ENCODE measurements at regions not wholly inside any gene's neighbourhood (a gene's known extent, or its start where the extent isn't known, plus 50 kb on each side); places are given as distances from the start of the nearest gene placed in this dataset.

DNA sequence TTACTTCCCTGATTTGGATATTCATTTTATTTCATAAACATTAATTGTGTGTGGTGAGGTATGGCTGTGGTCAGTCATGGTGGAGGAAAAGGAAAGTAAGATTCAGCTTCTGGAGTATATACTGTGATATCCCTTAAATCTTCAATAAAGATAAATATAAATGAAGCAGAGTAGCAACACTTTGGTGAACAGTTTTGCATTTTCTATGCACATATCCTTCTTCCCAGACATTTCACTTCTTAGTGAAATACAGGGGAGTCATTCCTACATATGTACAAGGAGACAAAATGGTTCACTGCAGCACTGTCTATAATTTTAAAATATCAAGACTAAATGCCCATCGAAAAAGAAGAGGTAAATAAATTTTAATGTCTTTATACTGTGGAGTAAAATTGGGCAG, 61.3 kb downstream of the DISP1 start:
- no peak for DNase-seq (ENCODE audit: low read depth, low spot score)
- no peaks in the 10 kb centered on the region for H3K4me1 ChIP-seq (ENCODE audit: control insufficient read depth, extremely low read depth, insufficient read depth, low read length)
- no peak overlapping the region for H3K4me3 ChIP-seq (ENCODE audit: control insufficient read depth in 2 of 3, extremely low read depth in 1 of 3, insufficient read depth in 2 of 3, low read depth in 1 of 3, low read length in 3 of 3)
- H3K27me3 ChIP-seq (ENCODE audit: control insufficient read depth, extremely low read depth, insufficient read depth, low read length), result no peaks in the 10 kb centered on the region
- no peaks in the 10 kb centered on the region for H4K20me1 ChIP-seq (ENCODE audit: control insufficient read depth, extremely low read depth, insufficient read depth, low read length)
- H3K9ac ChIP-seq (ENCODE audit: control insufficient read depth, extremely low read depth, insufficient read depth, low read length), result no peak overlapping the region
- no peak overlapping the region for H3K27ac ChIP-seq (ENCODE audit: control insufficient read depth, insufficient read depth, low read length)
- dilution Hi-C loops (cut with MboI; ENCODE audit: extremely low pct_ligation_motif_present, low sequenced_read_pairs), result no loop called here
- no peak for FAIRE-seq
- no peaks in the 10 kb centered on the region for H3K79me2 ChIP-seq (ENCODE audit: control insufficient read depth, insufficient read depth, low read length)
- H3K36me3 ChIP-seq (ENCODE audit: control insufficient read depth in 2 of 2, extremely low read depth in 1 of 2, insufficient read depth in 2 of 2, low read length in 2 of 2), result no peaks in the 10 kb centered on the region
- TF ChIP-seq, protein P1, sequence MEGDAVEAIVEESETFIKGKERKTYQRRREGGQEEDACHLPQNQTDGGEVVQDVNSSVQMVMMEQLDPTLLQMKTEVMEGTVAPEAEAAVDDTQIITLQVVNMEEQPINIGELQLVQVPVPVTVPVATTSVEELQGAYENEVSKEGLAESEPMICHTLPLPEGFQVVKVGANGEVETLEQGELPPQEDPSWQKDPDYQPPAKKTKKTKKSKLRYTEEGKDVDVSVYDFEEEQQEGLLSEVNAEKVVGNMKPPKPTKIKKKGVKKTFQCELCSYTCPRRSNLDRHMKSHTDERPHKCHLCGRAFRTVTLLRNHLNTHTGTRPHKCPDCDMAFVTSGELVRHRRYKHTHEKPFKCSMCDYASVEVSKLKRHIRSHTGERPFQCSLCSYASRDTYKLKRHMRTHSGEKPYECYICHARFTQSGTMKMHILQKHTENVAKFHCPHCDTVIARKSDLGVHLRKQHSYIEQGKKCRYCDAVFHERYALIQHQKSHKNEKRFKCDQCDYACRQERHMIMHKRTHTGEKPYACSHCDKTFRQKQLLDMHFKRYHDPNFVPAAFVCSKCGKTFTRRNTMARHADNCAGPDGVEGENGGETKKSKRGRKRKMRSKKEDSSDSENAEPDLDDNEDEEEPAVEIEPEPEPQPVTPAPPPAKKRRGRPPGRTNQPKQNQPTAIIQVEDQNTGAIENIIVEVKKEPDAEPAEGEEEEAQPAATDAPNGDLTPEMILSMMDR (optimal IDR thresholded peaks at IDR 0.05 in 1 of 3, IDR thresholded peaks at IDR 0.05 in 1 of 3, conservative IDR thresholded peaks at IDR 0.05 in 1 of 3; ENCODE audit: extremely low read depth in 1 of 3, insufficient read depth in 2 of 3, low read length in 3 of 3), result no peak
- TF ChIP-seq EZH2 (IDR thresholded peaks at IDR 0.05; ENCODE audit: low read length), result no peak
- H3K4me2 ChIP-seq (ENCODE audit: control insufficient read depth, extremely low read depth, insufficient read depth, low read depth, low read length), result no peak overlapping the region
- no peaks in the 10 kb centered on the region for H3K9me3 ChIP-seq (ENCODE audit: control insufficient read depth, low read depth, low read length)
- H2AFZ ChIP-seq (ENCODE audit: control insufficient read depth, low read length), result no peak overlapping the region
- H3K9me1 ChIP-seq (ENCODE audit: control insufficient read depth, extremely low read depth, insufficient read depth, low read length), result no peaks in the 10 kb centered on the region

DNA sequence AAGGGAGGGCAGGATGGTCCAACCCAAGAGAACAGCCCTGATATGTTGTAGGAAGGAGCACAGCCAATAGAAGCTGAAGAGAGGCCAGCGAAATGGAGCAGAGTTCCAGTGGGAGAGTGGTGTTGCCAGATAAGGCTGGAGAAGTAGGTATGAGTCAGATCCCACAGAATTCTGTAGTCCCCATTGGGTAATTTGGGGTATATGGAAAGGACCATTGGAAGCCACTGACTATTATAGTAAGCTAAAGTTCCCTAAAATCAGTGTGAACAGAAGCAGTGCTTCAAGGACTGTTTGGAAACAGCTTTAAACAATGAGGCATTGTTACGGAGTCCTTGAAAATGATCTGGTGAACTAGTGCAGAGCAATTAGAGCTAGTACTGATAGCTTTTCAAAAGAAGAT, 63.0 kb downstream of the DISP1 start:
- no peak overlapping the region for H3K4me3 ChIP-seq (ENCODE audit: control insufficient read depth in 2 of 3, extremely low read depth in 1 of 3, insufficient read depth in 2 of 3, low read depth in 1 of 3, low read length in 3 of 3)
- no peaks in the 10 kb centered on the region for H3K9me1 ChIP-seq (ENCODE audit: control insufficient read depth, extremely low read depth, insufficient read depth, low read length)
- no peaks in the 10 kb centered on the region for H3K9me3 ChIP-seq (ENCODE audit: control insufficient read depth, low read depth, low read length)
- TF ChIP-seq, protein P1 (optimal IDR thresholded peaks at IDR 0.05 in 1 of 3, IDR thresholded peaks at IDR 0.05 in 1 of 3, conservative IDR thresholded peaks at IDR 0.05 in 1 of 3; ENCODE audit: extremely low read depth in 1 of 3, insufficient read depth in 2 of 3, low read length in 3 of 3), result no peak
- TF ChIP-seq EZH2 (IDR thresholded peaks at IDR 0.05; ENCODE audit: low read length), result no peak
- H3K27ac ChIP-seq (ENCODE audit: control insufficient read depth, insufficient read depth, low read length), result no peak overlapping the region
- FAIRE-seq (no peak), DNase-seq (ENCODE audit: low read depth, low spot score) (no peak)
- no peaks in the 10 kb centered on the region for H4K20me1 ChIP-seq (ENCODE audit: control insufficient read depth, extremely low read depth, insufficient read depth, low read length)
- no peak overlapping the region for H3K9ac ChIP-seq (ENCODE audit: control insufficient read depth, extremely low read depth, insufficient read depth, low read length)
- no peak overlapping the region for H2AFZ ChIP-seq (ENCODE audit: control insufficient read depth, low read length)
- H3K36me3 ChIP-seq (ENCODE audit: control insufficient read depth in 2 of 2, extremely low read depth in 1 of 2, insufficient read depth in 2 of 2, low read length in 2 of 2), result no peaks in the 10 kb centered on the region
- H3K27me3 ChIP-seq (ENCODE audit: control insufficient read depth, extremely low read depth, insufficient read depth, low read length), result no peaks in the 10 kb centered on the region
- no peaks in the 10 kb centered on the region for H3K79me2 ChIP-seq (ENCODE audit: control insufficient read depth, insufficient read depth, low read length)
- dilution Hi-C loops (cut with MboI; ENCODE audit: extremely low pct_ligation_motif_present, low sequenced_read_pairs), result no loop called here
- no peaks in the 10 kb centered on the region for H3K4me1 ChIP-seq (ENCODE audit: control insufficient read depth, extremely low read depth, insufficient read depth, low read length)
- no peak overlapping the region for H3K4me2 ChIP-seq (ENCODE audit: control insufficient read depth, extremely low read depth, insufficient read depth, low read depth, low read length)

All from keratinocyte (primary cell).